BJ (cell line): ENCODE measurements at regions not wholly inside any gene's neighbourhood (a gene's known extent, or its start where the extent isn't known, plus 50 kb on each side); places are given as distances from the start of the nearest gene placed in this dataset.
A peak's percentile ranks its signal among the peaks of the same experiment; 100 is the strongest.

Experiments
- CTCF ChIA-PET: fragments of 350-600 bp; formaldehyde crosslinking; extraction: SDS; loops from one replicate; lab custom pipeline; 2021; ENCODE audit warnings: antibody characterized with exemption, inconsistent platforms; lab: Yijun Ruan, JAX
- POLR2A ChIA-PET: fragments of 300-600 bp; sonication (Branson Sonifier 250); formaldehyde crosslinking; extraction: SDS; loops from one replicate; lab custom pipeline; 2021; ENCODE audit warnings: antibody characterized with exemption; lab: Charles Lee
- DNase-seq: peaks from one replicate; pipeline ENCODE4 v3.0.0-alpha.2; 2011; ENCODE audit warnings: low read depth
- H3K27me3 ChIP-seq: 2 replicates; pipeline ENCODE4 v1.6.0; 2011; ENCODE audit warnings: low read length; ENCODE audit not compliant: control insufficient read depth, insufficient read depth
- H3K36me3 ChIP-seq: 2 replicates; pipeline ENCODE4 v1.5.1; 2011; ENCODE audit warnings: low read length; ENCODE audit not compliant: control insufficient read depth, insufficient read depth
- H3K4me3 ChIP-seq: 2 replicates; pipeline ENCODE4 v1.5.1; 2011; ENCODE audit warnings: low read depth, mild to moderate bottlenecking, control low read depth, low read length
- CTCF ChIP-seq: IDR thresholded peaks from 2 replicates; pipeline ENCODE4 v1.5.1; 2011; ENCODE audit warnings: low read depth, mild to moderate bottlenecking, control low read depth, inconsistent platforms, low read length, moderate library complexity; ENCODE audit not compliant: insufficient read depth

- no peak for TF ChIP-seq CTCF
- DNase-seq = no peak
- POLR2A ChIA-PET = no interaction called here
- H3K4me3 ChIP-seq = no peak overlapping the region
- H3K36me3 ChIP-seq = no peaks in the 10 kb centered on the region
- H3K27me3 ChIP-seq = no peaks in the 10 kb centered on the region
- CTCF ChIA-PET = no interaction called here
Measured at GRCh38 chr10:112871021-112871420, 79.0 kb upstream of the TCF7L2 start.

- POLR2A ChIA-PET = no interaction called here
- TF ChIP-seq CTCF = peak; percentile 33
- Histone ChIP-seq H3K4me3 (no peak overlapping the region), H3K36me3 (no peaks in the 10 kb centered on the region), H3K27me3 (no peaks in the 10 kb centered on the region)
- CTCF ChIA-PET = interaction anchor here (0.5 to 0.6 kb wide), 2 partner anchors 328 to 512 kb away, joined by 3 read pairs; no protein-coding TSS in a partner anchor
- no peak for DNase-seq
Measured at GRCh38 chr10:112872728-112873127, 77.3 kb upstream of the TCF7L2 start.

- no peaks in the 10 kb centered on the region for H3K36me3 ChIP-seq
- H3K4me3 ChIP-seq = no peak overlapping the region
- ChIA-PET POLR2A (no interaction called here), CTCF (interaction anchor here (0.6 to 1.2 kb wide), 2 partner anchors 30 to 512 kb away, joined by 3 read pairs; no protein-coding TSS in a partner anchor)
- no peaks in the 10 kb centered on the region for H3K27me3 ChIP-seq
- TF ChIP-seq CTCF = no peak
- DNase-seq = no peak
Measured at GRCh38 chr10:112873541-112873940, 76.5 kb upstream of the TCF7L2 start.

- DNase-seq = no peak
- no peak for TF ChIP-seq CTCF
- H3K36me3 ChIP-seq = no peaks in the 10 kb centered on the region
- H3K4me3 ChIP-seq = no peak overlapping the region
- POLR2A ChIA-PET = interaction anchor here (0.7 kb wide), 1 partner anchor 20 kb away, joined by 4 read pairs; no protein-coding TSS in a partner anchor
- H3K27me3 ChIP-seq = no peaks in the 10 kb centered on the region
- CTCF ChIA-PET = interaction anchor here (1.2 kb wide), 1 partner anchor 510 kb away, joined by 3 read pairs; no protein-coding TSS in a partner anchor
Measured at GRCh38 chr10:112874982-112875381, 75.1 kb upstream of the TCF7L2 start.

- Histone ChIP-seq H3K4me3 (no peak overlapping the region), H3K36me3 (no peaks in the 10 kb centered on the region), H3K27me3 (no peaks in the 10 kb centered on the region)
- CTCF ChIA-PET = interaction anchor here (0.8 to 1.2 kb wide), 2 partner anchors 9 to 510 kb away, joined by 3 to 4 read pairs; no protein-coding TSS in a partner anchor
- POLR2A ChIA-PET = no interaction called here
- TF ChIP-seq CTCF = no peak
- DNase-seq = peak; percentile 19
Measured at GRCh38 chr10:112875476-112876267, 74.4 kb upstream of the TCF7L2 start.
